GM12878 (cell line): ENCODE measurements at regions not wholly inside any gene's neighbourhood (a gene's known extent, or its start where the extent isn't known, plus 50 kb on each side); places are given as distances from the start of the nearest gene placed in this dataset.

Experiments
- ATAC-seq: fragments of 200-7000 bp; cut with Tn5 transposase; 3 replicates; pipeline ENCODE4 v1.9.1; 2020; ENCODE audit warnings: mild to moderate bottlenecking, moderate library complexity
- BruUV-seq: library from RNA; stranded (reverse); fragments of 400-500 nt; replicated peaks from 2 replicates; lab custom pipeline; 2021; lab: Mats Ljungman, UMichigan
- CTCF ChIA-PET: fragments of 300-600 bp; sonication (Branson Sonifier 250); formaldehyde crosslinking; extraction: SDS; loops from one replicate; lab custom pipeline; 2021; ENCODE audit warnings: inconsistent platforms; lab: Yijun Ruan, JAX
- POLR2A ChIA-PET: fragments of 350-600 bp; formaldehyde crosslinking; extraction: SDS; loops from one replicate; lab custom pipeline; 2021; ENCODE audit warnings: inconsistent platforms; lab: Charles Lee
- RAD21 ChIA-PET: fragments of 300-600 bp; sonication (Branson Sonifier 250); formaldehyde crosslinking; loops from one replicate; lab custom pipeline; 2023; ENCODE audit warnings: antibody characterized with exemption; ENCODE audit not compliant: unreplicated experiment; lab: Charles Lee
- SMC1A ChIA-PET: fragments of 300-600 bp; sonication (Branson Sonifier 250); formaldehyde crosslinking; loops from one replicate; lab custom pipeline; 2023; ENCODE audit not compliant: unreplicated experiment, uncharacterized antibody; lab: Charles Lee
- DNase-seq: peaks from one replicate; pipeline ENCODE4 v3.0.0-alpha.2; 2011; ENCODE audit warnings: low read depth, low spot score
- FAIRE-seq: peaks from 3 replicates; lab custom pipeline; 2011; peaks lifted over from hg19 to GRCh38; lab: Jason Lieb, UNC
- H2AFZ ChIP-seq: 2 replicates; pipeline ENCODE4 v1.6.0; 2011; ENCODE audit warnings: low read depth, low read length, control low read depth; ENCODE audit not compliant: control insufficient read depth
- H3K27ac ChIP-seq: 2 replicates; pipeline ENCODE4 v1.5.1; 2011; ENCODE audit warnings: control low read depth; ENCODE audit not compliant: control insufficient read depth, insufficient read depth
- H3K27me3 ChIP-seq, 2 experiments: replicated peaks in 1 of 2; 2 replicates each; pipeline versions ENCODE4 v1.6.0 to v1.6.1; 2011; ENCODE audit warnings: low read length in 1 of 2; ENCODE audit not compliant: control insufficient read depth in 2 of 2, insufficient read depth in 2 of 2
- H3K36me3 ChIP-seq, 2 experiments: 2 replicates each; pipeline ENCODE4 v1.5.1; 2011; ENCODE audit warnings: low read length in 1 of 2; ENCODE audit not compliant: control insufficient read depth in 2 of 2, insufficient read depth in 2 of 2
- H3K4me1 ChIP-seq: 2 replicates; pipeline ENCODE4 v1.6.1; 2011; ENCODE audit warnings: mild to moderate bottlenecking, low read length, moderate library complexity, mixed read lengths; ENCODE audit not compliant: control insufficient read depth, insufficient read depth
- H3K4me2 ChIP-seq: 2 replicates; pipeline ENCODE4 v1.6.0; 2011; ENCODE audit warnings: control low read depth; ENCODE audit not compliant: control insufficient read depth, insufficient read depth
- H3K4me3 ChIP-seq: fragments of 200-600 bp; sonication (generic); 2 replicates; pipeline ENCODE4 v1.5.1; 2016
- H3K79me2 ChIP-seq: 2 replicates; pipeline ENCODE4 v1.6.0; 2011; ENCODE audit warnings: low read length; ENCODE audit not compliant: control insufficient read depth, insufficient read depth
- H3K9ac ChIP-seq: 2 replicates; pipeline ENCODE4 v1.8.0; 2011; ENCODE audit warnings: low read length, control low read depth, mixed read lengths; ENCODE audit not compliant: control insufficient read depth, insufficient read depth
- H3K9me3 ChIP-seq: replicated peaks from 3 replicates; pipeline ENCODE4 v1.5.1; 2011; ENCODE audit warnings: mild to moderate bottlenecking, low read length; ENCODE audit not compliant: control insufficient read depth, insufficient read depth
- H4K20me1 ChIP-seq: 2 replicates; pipeline ENCODE4 v1.6.0; 2011; ENCODE audit not compliant: control insufficient read depth, insufficient read depth
- BCL11A ChIP-seq: IDR thresholded peaks from 2 replicates; pipeline ENCODE4 v1.6.1; 2011; ENCODE audit warnings: low read depth, low read length
- CHD2 ChIP-seq: IDR thresholded peaks from 2 replicates; pipeline ENCODE4 v1.6.1; 2011; ENCODE audit warnings: low read depth, low read length, improper control_type of control experiment, borderline replicate concordance
- E2F8 ChIP-seq: fragments of 450-650 bp; IDR thresholded peaks from 2 replicates; pipeline ENCODE4 v1.6.1; 2018; ENCODE audit warnings: mild to moderate bottlenecking, low read depth, moderate library complexity; ENCODE audit not compliant: partially characterized antibody
- FOXK2 ChIP-seq: fragments of 450-650 bp; IDR thresholded peaks from 2 replicates; pipeline ENCODE4 v1.6.1; 2017; ENCODE audit warnings: mild to moderate bottlenecking, moderate library complexity
- HDAC2 ChIP-seq: fragments of 200-600 bp; sonication (generic); IDR thresholded peaks from 2 replicates; pipeline ENCODE4 v1.6.1; 2017
- IKZF1 ChIP-seq: fragments of 450-650 bp; conservative IDR thresholded peaks from 2 replicates; pipeline ENCODE4 v1.6.1; 2017; ENCODE audit warnings: antibody characterized with exemption, mild to moderate bottlenecking
- MLLT1 ChIP-seq: fragments of 450-650 bp; IDR thresholded peaks from 2 replicates; pipeline ENCODE4 v1.6.1; 2016; ENCODE audit warnings: mild to moderate bottlenecking
- RAD21 ChIP-seq: IDR thresholded peaks from 2 replicates; pipeline ENCODE4 v1.6.1; 2011; ENCODE audit warnings: mild to moderate bottlenecking, low read depth, low read length, moderate library complexity; ENCODE audit not compliant: insufficient read depth
- ZBTB40 ChIP-seq: fragments of 450-650 bp; IDR thresholded peaks from 2 replicates; pipeline ENCODE4 v1.6.1; 2016; ENCODE audit warnings: mild to moderate bottlenecking, moderate library complexity, borderline replicate concordance
- ZSCAN29 ChIP-seq: fragments of 450-650 bp; IDR thresholded peaks from 2 replicates; pipeline ENCODE4 v1.6.1; 2017; ENCODE audit warnings: mild to moderate bottlenecking, moderate library complexity
- WGBS: methylation state at CpG from one replicate; pipeline ENCODE4 v1.1.6; 2016; ENCODE audit warnings: low lambda C conversion rate; ENCODE audit not compliant: insufficient replicate concordance, insufficient coverage; ENCODE audit errors: missing lambda C conversion rate; 5-methylcytosine and 5-hydroxymethylcytosine counted together
- in situ Hi-C: fragments of 300-500 bp; cut with MboI; formaldehyde crosslinking; loops from 9 replicates; pipeline ENCODE4 v1.14.3; 2018; ENCODE audit warnings: mixed read lengths
- intact Hi-C: fragments of 100-400 bp; cut with micrococcal nuclease; formaldehyde crosslinking; loops from one replicate; pipeline ENCODE4 v1.14.2; 2022; ENCODE audit not compliant: unreplicated experiment

GRCh38 chrX:13201605-13202219 lies 118.1 kb downstream of the ATXN3L start:
- in situ Hi-C loops, result no loop called here
- RAD21 ChIA-PET, result no interaction called here
- no peak for FAIRE-seq

More at GRCh38 chrX:13201605-13202219, 118.1 kb downstream of the ATXN3L start:
- Histone ChIP-seq H3K79me2 (no peaks in the 10 kb centered on the region), H3K9me3 (no peaks in the 10 kb centered on the region), H3K27ac (no peak overlapping the region), H3K36me3 (no peaks in the 10 kb centered on the region), H4K20me1 (no peaks in the 10 kb centered on the region), H3K4me1 (no peaks in the 10 kb centered on the region), H3K27me3 (no peaks in the 10 kb centered on the region), H3K4me3 (no peak overlapping the region), H2AFZ (no peak overlapping the region), H3K9ac (no peak overlapping the region), H3K4me2 (no peak overlapping the region)
- SMC1A ChIA-PET, result interaction anchor here (0.9 kb wide), 1 partner anchor 8 kb away, joined by 3 read pairs; no protein-coding TSS in a partner anchor
- WGBS, result 50% methylated on average over 14 of the region's 14 CpGs
- POLR2A ChIA-PET, result no interaction called here
- TF ChIP-seq MLLT1 (no peak), HDAC2 (no peak), RAD21 (no peak), CHD2 (no peak), IKZF1 (no peak), ZSCAN29 (no peak), ZBTB40 (no peak), E2F8 (no peak), FOXK2 (no peak), BCL11A (no peak)
- intact Hi-C loops, result no loop called here
- BruUV-seq, result no TSS peak
- ATAC-seq (no peak), DNase-seq (no peak)
- CTCF ChIA-PET, result interaction anchor here (1.6 kb wide), 1 partner anchor 255 kb away, joined by 4 read pairs; no protein-coding TSS in a partner anchor
